ENCODE measurements at regions not wholly inside any gene's neighbourhood (a gene's known extent, or its start where the extent isn't known, plus 50 kb on each side); places are given as distances from the start of the nearest gene placed in this dataset.

GRCh38 chr5:109511980-109512734, 102.4 kb upstream of the PJA2 start:
- TF ChIP-seq CTCF (IDR thresholded peaks at IDR 0.05; ENCODE audit: extremely low read depth, insufficient read depth, missing control alignments) = no peak
- in situ Hi-C loops (cut with MboI; ENCODE audit: low pct_unique_long_range_greater_than_20kb, low sequenced_read_pairs, unreplicated experiment) = no loop called here
- no peak for DNase-seq (ENCODE audit: low spot score)

- in situ Hi-C loops (cut with MboI; ENCODE audit: low pct_unique_long_range_greater_than_20kb, low sequenced_read_pairs, unreplicated experiment) = no loop called here
- TF ChIP-seq CTCF (IDR thresholded peaks at IDR 0.05; ENCODE audit: extremely low read depth, insufficient read depth, missing control alignments) = no peak
- DNase-seq (ENCODE audit: low spot score) = no peak
Measured at GRCh38 chr5:109506556-109506955, 96.8 kb upstream of the PJA2 start.

- no peak for TF ChIP-seq CTCF (IDR thresholded peaks at IDR 0.05; ENCODE audit: extremely low read depth, insufficient read depth, missing control alignments)
Measured at GRCh38 chr5:109496112-109496511, 86.3 kb upstream of the PJA2 start.

GRCh38 chr5:109487753-109488420, 78.1 kb upstream of the PJA2 start:
- no peak for TF ChIP-seq CTCF (IDR thresholded peaks at IDR 0.05; ENCODE audit: extremely low read depth, insufficient read depth, missing control alignments)
- no peak for DNase-seq (ENCODE audit: low spot score)
- in situ Hi-C loops (cut with MboI; ENCODE audit: low pct_unique_long_range_greater_than_20kb, low sequenced_read_pairs, unreplicated experiment) = loop anchor here (25.0 kb wide), 1 partner anchor 976 kb away; no protein-coding TSS in a partner anchor

More at GRCh38 chr5:109496112-109496511, 86.3 kb upstream of the PJA2 start:
- no peak for DNase-seq (ENCODE audit: low spot score)
- in situ Hi-C loops (cut with MboI; ENCODE audit: low pct_unique_long_range_greater_than_20kb, low sequenced_read_pairs, unreplicated experiment) = loop anchor here (25.0 kb wide), 1 partner anchor 984 kb away; no protein-coding TSS in a partner anchor

GRCh38 chr5:109486200-109486804, 76.5 kb upstream of the PJA2 start:
- in situ Hi-C loops (cut with MboI; ENCODE audit: low pct_unique_long_range_greater_than_20kb, low sequenced_read_pairs, unreplicated experiment) = loop anchor here (25.0 kb wide), 1 partner anchor 974 kb away; no protein-coding TSS in a partner anchor
- no peak for DNase-seq (ENCODE audit: low spot score)
- no peak for TF ChIP-seq CTCF (IDR thresholded peaks at IDR 0.05; ENCODE audit: extremely low read depth, insufficient read depth, missing control alignments)

- TF ChIP-seq CTCF (IDR thresholded peaks at IDR 0.05; ENCODE audit: extremely low read depth, insufficient read depth, missing control alignments) = no peak
- no peak for DNase-seq (ENCODE audit: low spot score)
- in situ Hi-C loops (cut with MboI; ENCODE audit: low pct_unique_long_range_greater_than_20kb, low sequenced_read_pairs, unreplicated experiment) = loop anchor here (25.0 kb wide), 1 partner anchor 973 kb away; no protein-coding TSS in a partner anchor
Measured at GRCh38 chr5:109485030-109485429, 75.3 kb upstream of the PJA2 start.

Measured in GM13977 (cell line).